ENCODE measurements at regions not wholly inside any gene's neighbourhood (a gene's known extent, or its start where the extent isn't known, plus 50 kb on each side); places are given as distances from the start of the nearest gene placed in this dataset.

GRCh38 chr10:120641695-120642094 is 184.7 kb downstream of the PLPP4 start:
- no peak overlapping the region for H3K27ac ChIP-seq (ENCODE audit: low read length)
- DNase-seq, result no peak
- no peaks in the 10 kb centered on the region for H3K36me3 ChIP-seq (replicated peaks; ENCODE audit: insufficient read depth, low read length)
- no peaks in the 10 kb centered on the region for H4K20me1 ChIP-seq (ENCODE audit: insufficient read depth, low read length)
- H2AFZ ChIP-seq (ENCODE audit: low read length), result no peak overlapping the region
- no peaks in the 10 kb centered on the region for H3K79me2 ChIP-seq (ENCODE audit: low read length)
- H3K4me3 ChIP-seq (ENCODE audit: low read length), result no peak overlapping the region
- no peak overlapping the region for H3K9ac ChIP-seq (ENCODE audit: low read length)
- no peak for TF ChIP-seq EZH2phosphoT487 (IDR thresholded peaks at IDR 0.05; ENCODE audit: low read length)
- no peak for TF ChIP-seq CTCF (IDR thresholded peaks at IDR 0.05; ENCODE audit: low read length)
- no peak for TF ChIP-seq EZH2 (optimal IDR thresholded peaks at IDR 0.05; ENCODE audit: low read depth, low read length)
- no peaks in the 10 kb centered on the region for H3K9me2 ChIP-seq (replicated peaks; ENCODE audit: insufficient read depth, low read length)
- no peaks in the 10 kb centered on the region for H3F3A ChIP-seq (ENCODE audit: insufficient read depth, low read length)
- H3K27me3 ChIP-seq (replicated peaks; ENCODE audit: insufficient read depth, low read length), result no peaks in the 10 kb centered on the region
- H3K4me2 ChIP-seq (ENCODE audit: low read depth, low read length), result no peak overlapping the region
- no peaks in the 10 kb centered on the region for H3K9me3 ChIP-seq (replicated peaks; ENCODE audit: insufficient read depth, low read length)
- H3K4me1 ChIP-seq (ENCODE audit: low read length), result no peaks in the 10 kb centered on the region

DNA sequence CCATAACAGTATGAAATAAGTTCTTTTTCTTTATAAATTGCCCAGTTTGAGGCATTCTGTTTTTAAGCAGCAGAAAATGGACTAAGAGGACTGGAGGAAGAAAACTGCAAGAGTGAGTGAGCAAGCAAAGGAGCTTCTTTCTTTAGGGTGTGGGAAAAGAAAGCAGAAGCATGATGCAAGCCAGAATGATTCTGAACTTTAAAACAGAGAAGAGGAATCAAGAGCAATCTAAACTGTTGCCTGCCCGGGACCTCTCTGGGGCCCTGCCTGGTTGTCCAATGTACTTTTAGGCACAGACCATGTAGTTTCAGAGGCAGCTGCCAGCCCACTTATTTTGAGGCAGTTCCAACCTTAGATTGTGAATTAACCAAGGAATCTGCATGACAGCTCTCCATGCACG is 186.3 kb downstream of the PLPP4 start:
- no peak overlapping the region for H3K4me2 ChIP-seq (ENCODE audit: low read depth, low read length)
- H3F3A ChIP-seq (ENCODE audit: insufficient read depth, low read length), result no peaks in the 10 kb centered on the region
- TF ChIP-seq EZH2phosphoT487 (IDR thresholded peaks at IDR 0.05; ENCODE audit: low read length) (no peak), CTCF (IDR thresholded peaks at IDR 0.05; ENCODE audit: low read length) (no peak), EZH2 (optimal IDR thresholded peaks at IDR 0.05; ENCODE audit: low read depth, low read length) (no peak)
- H3K4me3 ChIP-seq (ENCODE audit: low read length), result no peak overlapping the region
- H3K9me2 ChIP-seq (replicated peaks; ENCODE audit: insufficient read depth, low read length), result no peaks in the 10 kb centered on the region
- H3K36me3 ChIP-seq (replicated peaks; ENCODE audit: insufficient read depth, low read length), result no peaks in the 10 kb centered on the region
- H3K27ac ChIP-seq (ENCODE audit: low read length), result no peak overlapping the region
- H3K27me3 ChIP-seq (replicated peaks; ENCODE audit: insufficient read depth, low read length), result no peaks in the 10 kb centered on the region
- H3K9me3 ChIP-seq (replicated peaks; ENCODE audit: insufficient read depth, low read length), result no peaks in the 10 kb centered on the region
- no peak for DNase-seq
- no peak overlapping the region for H3K9ac ChIP-seq (ENCODE audit: low read length)
- no peak overlapping the region for H2AFZ ChIP-seq (ENCODE audit: low read length)
- H3K79me2 ChIP-seq (ENCODE audit: low read length), result no peaks in the 10 kb centered on the region
- no peaks in the 10 kb centered on the region for H3K4me1 ChIP-seq (ENCODE audit: low read length)
- no peaks in the 10 kb centered on the region for H4K20me1 ChIP-seq (ENCODE audit: insufficient read depth, low read length)

GRCh38 chr10:120644556-120645410 is 187.8 kb downstream of the PLPP4 start:
- TF ChIP-seq CTCF (IDR thresholded peaks at IDR 0.05; ENCODE audit: low read length), result no peak
- no peak for TF ChIP-seq EZH2phosphoT487 (IDR thresholded peaks at IDR 0.05; ENCODE audit: low read length)
- no peak for TF ChIP-seq EZH2 (optimal IDR thresholded peaks at IDR 0.05; ENCODE audit: low read depth, low read length)
- no peaks in the 10 kb centered on the region for H3K4me1 ChIP-seq (ENCODE audit: low read length)
- no peak for DNase-seq
- H3K4me2 ChIP-seq (ENCODE audit: low read depth, low read length), result no peak overlapping the region
- H2AFZ ChIP-seq (ENCODE audit: low read length), result no peak overlapping the region
- H3K4me3 ChIP-seq (ENCODE audit: low read length), result no peak overlapping the region
- no peaks in the 10 kb centered on the region for H3K79me2 ChIP-seq (ENCODE audit: low read length)
- no peaks in the 10 kb centered on the region for H3K27me3 ChIP-seq (replicated peaks; ENCODE audit: insufficient read depth, low read length)
- H3K36me3 ChIP-seq (replicated peaks; ENCODE audit: insufficient read depth, low read length), result no peaks in the 10 kb centered on the region
- H3K9me3 ChIP-seq (replicated peaks; ENCODE audit: insufficient read depth, low read length), result no peaks in the 10 kb centered on the region
- H4K20me1 ChIP-seq (ENCODE audit: insufficient read depth, low read length), result no peaks in the 10 kb centered on the region
- H3K9me2 ChIP-seq (replicated peaks; ENCODE audit: insufficient read depth, low read length), result no peaks in the 10 kb centered on the region
- H3K27ac ChIP-seq (ENCODE audit: low read length), result no peak overlapping the region
- no peaks in the 10 kb centered on the region for H3F3A ChIP-seq (ENCODE audit: insufficient read depth, low read length)
- no peak overlapping the region for H3K9ac ChIP-seq (ENCODE audit: low read length)
